HEK293 (cell line): ENCODE measurements at regions not wholly inside any gene's neighbourhood (a gene's known extent, or its start where the extent isn't known, plus 50 kb on each side); places are given as distances from the start of the nearest gene placed in this dataset.

Source experiments
- CTCF ChIA-PET: fragments of 350-600 bp; formaldehyde crosslinking; extraction: SDS; loops from one replicate; lab custom pipeline; 2021; ENCODE audit warnings: antibody characterized with exemption; lab: Yijun Ruan, JAX
- POLR2A ChIA-PET: fragments of 300-600 bp; formaldehyde crosslinking; extraction: SDS; loops from one replicate; lab custom pipeline; 2020; ENCODE audit warnings: antibody characterized with exemption, inconsistent platforms; lab: Yijun Ruan, JAX
- H3K27ac ChIP-seq: fragments of 200-500 bp; sonication (Bioruptor generic); 2 replicates; pipeline ENCODE4 v1.5.1; 2014; ENCODE audit warnings: low read depth, low read length, control low read depth, inconsistent platforms; ENCODE audit errors: extremely low read depth
- H3K36me3 ChIP-seq, 2 experiments: fragments of 200-500 bp in 1 of 2; sonication (Bioruptor generic) in 1 of 2; 1 replicate in 1 of 2; 2 replicates in 1 of 2; pipeline ENCODE4 v1.5.1; 2014 to 2017; ENCODE audit warnings: inconsistent platforms in 2 of 2, low read length in 2 of 2; ENCODE audit not compliant: control insufficient read depth in 2 of 2, insufficient read depth in 1 of 2
- H3K4me1 ChIP-seq: fragments of 200-500 bp; sonication (Bioruptor generic); 2 replicates; pipeline ENCODE4 v1.5.1; 2014; ENCODE audit warnings: mild to moderate bottlenecking, low read length, inconsistent platforms; ENCODE audit not compliant: control insufficient read depth, insufficient read depth
- H3K4me3 ChIP-seq: 2 replicates; pipeline ENCODE4 v1.5.1; 2011; ENCODE audit warnings: low read depth, mild to moderate bottlenecking, control low read depth, low read length, moderate library complexity
- H3K9me3 ChIP-seq: fragments of 200-500 bp; sonication (Bioruptor generic); 2 replicates; pipeline ENCODE4 v1.5.1; 2014; ENCODE audit warnings: low read depth, low read length, inconsistent platforms; ENCODE audit not compliant: control insufficient read depth, insufficient read depth
- HOXC10 ChIP-seq: sonication (generic); formaldehyde crosslinking; IDR thresholded peaks from 2 replicates; pipeline ENCODE4 v1.8.1; 2023; ENCODE audit warnings: mild to moderate bottlenecking, missing genetic modification reagents
- RBAK ChIP-seq: fragments of 450-650 bp; formaldehyde crosslinking; IDR thresholded peaks from 2 replicates; pipeline ENCODE4 v1.5.1; 2016; ENCODE audit warnings: missing biosample characterization, missing genetic modification characterization
- ZBTB1 ChIP-seq: fragments of 450-650 bp; formaldehyde crosslinking; IDR thresholded peaks from 2 replicates; pipeline ENCODE4 v1.5.1; 2016; ENCODE audit warnings: missing biosample characterization, missing genetic modification characterization
- ZEB2 ChIP-seq: fragments of 450-650 bp; formaldehyde crosslinking; IDR thresholded peaks from 2 replicates; pipeline ENCODE4 v1.5.1; 2016; ENCODE audit warnings: missing biosample characterization, missing genetic modification characterization
- ZFHX2 ChIP-seq: fragments of 450-650 bp; formaldehyde crosslinking; conservative IDR thresholded peaks from 2 replicates; pipeline ENCODE4 v1.5.1; 2016; ENCODE audit warnings: missing biosample characterization, missing genetic modification characterization
- ZFP37 ChIP-seq: fragments of 450-650 bp; formaldehyde crosslinking; IDR thresholded peaks from 2 replicates; pipeline ENCODE4 v1.5.1; 2016; ENCODE audit warnings: missing biosample characterization, missing genetic modification characterization
- ZNF19 ChIP-seq: fragments of 450-650 bp; formaldehyde crosslinking; IDR thresholded peaks from 2 replicates; pipeline ENCODE4; 2016; ENCODE audit warnings: missing biosample characterization, missing genetic modification characterization, low read depth
- ZNF214 ChIP-seq: fragments of 450-650 bp; formaldehyde crosslinking; IDR thresholded peaks from 2 replicates; pipeline ENCODE4 v1.5.1; 2017; ENCODE audit warnings: missing biosample characterization, mild to moderate bottlenecking, missing genetic modification characterization, borderline replicate concordance
- ZNF223 ChIP-seq: fragments of 450-650 bp; formaldehyde crosslinking; IDR thresholded peaks from 2 replicates; pipeline ENCODE4 v1.5.1; 2016; ENCODE audit warnings: missing biosample characterization, missing genetic modification characterization
- ZNF24 ChIP-seq: fragments of 450-650 bp; formaldehyde crosslinking; IDR thresholded peaks from 2 replicates; pipeline ENCODE4 v1.5.1; 2016; ENCODE audit warnings: missing biosample characterization, missing genetic modification characterization
- ZNF501 ChIP-seq: fragments of 450-650 bp; formaldehyde crosslinking; IDR thresholded peaks from 2 replicates; pipeline ENCODE4 v1.5.1; 2016; ENCODE audit warnings: missing biosample characterization, missing genetic modification characterization
- ZNF529 ChIP-seq: fragments of 450-650 bp; formaldehyde crosslinking; IDR thresholded peaks from 2 replicates; pipeline ENCODE4 v1.5.1; 2017; ENCODE audit warnings: missing genetic modification characterization, missing biosample characterization; ENCODE audit not compliant: insufficient replicate concordance
- ZNF558 ChIP-seq: fragments of 450-650 bp; formaldehyde crosslinking; IDR thresholded peaks from 2 replicates; pipeline ENCODE4 v1.5.1; 2016; ENCODE audit warnings: missing biosample characterization, missing genetic modification characterization
- ZNF561 ChIP-seq: fragments of 450-650 bp; IDR thresholded peaks from 2 replicates; pipeline ENCODE4 v1.5.1; 2018; ENCODE audit warnings: missing biosample characterization, missing genetic modification characterization, borderline replicate concordance
- ZNF654 ChIP-seq: fragments of 450-650 bp; formaldehyde crosslinking; IDR thresholded peaks from 2 replicates; pipeline ENCODE4 v1.5.1; 2016; ENCODE audit warnings: low read depth, missing biosample characterization, missing genetic modification characterization
- ZNF677 ChIP-seq: fragments of 450-650 bp; IDR thresholded peaks from 2 replicates; pipeline ENCODE4 v1.5.0; 2018; ENCODE audit warnings: missing biosample characterization, mild to moderate bottlenecking, missing genetic modification characterization, moderate library complexity
- ZNF792 ChIP-seq: fragments of 450-650 bp; formaldehyde crosslinking; IDR thresholded peaks from 2 replicates; pipeline ENCODE4 v1.5.1; 2016; ENCODE audit warnings: missing biosample characterization, missing genetic modification characterization
- ZSCAN16 ChIP-seq: fragments of 450-650 bp; formaldehyde crosslinking; IDR thresholded peaks from 2 replicates; pipeline ENCODE4 v1.5.1; 2016; ENCODE audit warnings: missing biosample characterization, missing genetic modification characterization
- TF ChIP-seq, protein P1 (sequence below): fragments of 450-650 bp; formaldehyde crosslinking; IDR thresholded peaks from 2 replicates; pipeline ENCODE4 v1.5.1; 2017; ENCODE audit warnings: missing biosample characterization, missing genetic modification characterization
- TF ChIP-seq, protein P2 (sequence below): fragments of 450-650 bp; formaldehyde crosslinking; IDR thresholded peaks from 2 replicates; pipeline ENCODE4 v1.5.1; 2016; ENCODE audit warnings: missing biosample characterization, missing genetic modification characterization
- TF ChIP-seq, protein P3 (sequence below): fragments of 450-650 bp; formaldehyde crosslinking; IDR thresholded peaks from 2 replicates; pipeline ENCODE4 v1.5.1; 2016; ENCODE audit warnings: missing biosample characterization, missing genetic modification characterization
- TF ChIP-seq, protein P4 (sequence below): fragments of 450-650 bp; formaldehyde crosslinking; IDR thresholded peaks from 2 replicates; pipeline ENCODE4 v1.5.1; 2016; ENCODE audit warnings: missing biosample characterization, missing genetic modification characterization, low read depth
- TF ChIP-seq, protein P5 (sequence below): fragments of 450-650 bp; formaldehyde crosslinking; IDR thresholded peaks from 2 replicates; pipeline ENCODE4 v1.5.1; 2016; ENCODE audit warnings: missing biosample characterization, missing genetic modification characterization

DNA sequence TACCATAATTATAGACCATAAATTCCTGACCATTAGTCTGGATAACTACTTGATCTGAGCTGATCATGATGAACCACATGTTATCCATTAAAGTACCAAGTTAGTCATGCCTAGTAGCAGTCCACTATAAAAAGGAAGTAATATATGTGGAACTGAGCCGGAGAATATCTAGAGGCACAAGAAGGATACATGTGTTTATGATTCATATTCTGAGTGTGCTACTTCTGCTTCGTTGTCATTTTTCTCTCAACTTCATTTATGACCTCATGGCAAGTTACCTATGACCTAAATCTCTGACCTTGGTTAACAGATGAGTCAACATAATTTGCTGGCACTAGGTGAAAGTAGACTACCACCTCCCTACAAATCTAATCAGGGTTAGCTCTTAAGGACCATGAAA lies 56.5 kb upstream of the ANKRD17 start:
- Histone ChIP-seq H3K27ac (no peak overlapping the region), H3K36me3 (no peaks in the 10 kb centered on the region), H3K9me3 (no peaks in the 10 kb centered on the region), H3K4me1 (no peaks in the 10 kb centered on the region), H3K4me3 (no peak overlapping the region)
- TF ChIP-seq ZFP37 (tag by site-specific recombination) (no peak), ZNF24 (tag by site-specific recombination) (no peak), ZFHX2 (tag by site-specific recombination) (no peak), ZNF792 (tag by site-specific recombination) (no peak), ZSCAN16 (tag by site-specific recombination) (no peak), ZNF214 (tag by site-specific recombination) (no peak), ZNF19 (tag by site-specific recombination) (no peak), ZNF223 (no peak)
- TF ChIP-seq, protein P1, sequence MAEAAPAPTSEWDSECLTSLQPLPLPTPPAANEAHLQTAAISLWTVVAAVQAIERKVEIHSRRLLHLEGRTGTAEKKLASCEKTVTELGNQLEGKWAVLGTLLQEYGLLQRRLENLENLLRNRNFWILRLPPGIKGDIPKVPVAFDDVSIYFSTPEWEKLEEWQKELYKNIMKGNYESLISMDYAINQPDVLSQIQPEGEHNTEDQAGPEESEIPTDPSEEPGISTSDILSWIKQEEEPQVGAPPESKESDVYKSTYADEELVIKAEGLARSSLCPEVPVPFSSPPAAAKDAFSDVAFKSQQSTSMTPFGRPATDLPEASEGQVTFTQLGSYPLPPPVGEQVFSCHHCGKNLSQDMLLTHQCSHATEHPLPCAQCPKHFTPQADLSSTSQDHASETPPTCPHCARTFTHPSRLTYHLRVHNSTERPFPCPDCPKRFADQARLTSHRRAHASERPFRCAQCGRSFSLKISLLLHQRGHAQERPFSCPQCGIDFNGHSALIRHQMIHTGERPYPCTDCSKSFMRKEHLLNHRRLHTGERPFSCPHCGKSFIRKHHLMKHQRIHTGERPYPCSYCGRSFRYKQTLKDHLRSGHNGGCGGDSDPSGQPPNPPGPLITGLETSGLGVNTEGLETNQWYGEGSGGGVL (tag by site-specific recombination), result no peak
- TF ChIP-seq, protein P2, sequence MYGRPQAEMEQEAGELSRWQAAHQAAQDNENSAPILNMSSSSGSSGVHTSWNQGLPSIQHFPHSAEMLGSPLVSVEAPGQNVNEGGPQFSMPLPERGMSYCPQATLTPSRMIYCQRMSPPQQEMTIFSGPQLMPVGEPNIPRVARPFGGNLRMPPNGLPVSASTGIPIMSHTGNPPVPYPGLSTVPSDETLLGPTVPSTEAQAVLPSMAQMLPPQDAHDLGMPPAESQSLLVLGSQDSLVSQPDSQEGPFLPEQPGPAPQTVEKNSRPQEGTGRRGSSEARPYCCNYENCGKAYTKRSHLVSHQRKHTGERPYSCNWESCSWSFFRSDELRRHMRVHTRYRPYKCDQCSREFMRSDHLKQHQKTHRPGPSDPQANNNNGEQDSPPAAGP, result no peak
- TF ChIP-seq, protein P3, sequence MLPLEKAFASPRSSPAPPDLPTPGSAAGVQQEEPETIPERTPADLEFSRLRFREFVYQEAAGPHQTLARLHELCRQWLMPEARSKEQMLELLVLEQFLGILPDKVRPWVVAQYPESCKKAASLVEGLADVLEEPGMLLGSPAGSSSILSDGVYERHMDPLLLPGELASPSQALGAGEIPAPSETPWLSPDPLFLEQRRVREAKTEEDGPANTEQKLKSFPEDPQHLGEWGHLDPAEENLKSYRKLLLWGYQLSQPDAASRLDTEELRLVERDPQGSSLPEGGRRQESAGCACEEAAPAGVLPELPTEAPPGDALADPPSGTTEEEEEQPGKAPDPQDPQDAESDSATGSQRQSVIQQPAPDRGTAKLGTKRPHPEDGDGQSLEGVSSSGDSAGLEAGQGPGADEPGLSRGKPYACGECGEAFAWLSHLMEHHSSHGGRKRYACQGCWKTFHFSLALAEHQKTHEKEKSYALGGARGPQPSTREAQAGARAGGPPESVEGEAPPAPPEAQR (tag by site-specific recombination), result no peak
- POLR2A ChIA-PET, result no interaction called here
- CTCF ChIA-PET, result interaction anchor here (1.5 kb wide), 1 partner anchor 131 kb away, joined by 4 read pairs; no protein-coding TSS in a partner anchor

DNA sequence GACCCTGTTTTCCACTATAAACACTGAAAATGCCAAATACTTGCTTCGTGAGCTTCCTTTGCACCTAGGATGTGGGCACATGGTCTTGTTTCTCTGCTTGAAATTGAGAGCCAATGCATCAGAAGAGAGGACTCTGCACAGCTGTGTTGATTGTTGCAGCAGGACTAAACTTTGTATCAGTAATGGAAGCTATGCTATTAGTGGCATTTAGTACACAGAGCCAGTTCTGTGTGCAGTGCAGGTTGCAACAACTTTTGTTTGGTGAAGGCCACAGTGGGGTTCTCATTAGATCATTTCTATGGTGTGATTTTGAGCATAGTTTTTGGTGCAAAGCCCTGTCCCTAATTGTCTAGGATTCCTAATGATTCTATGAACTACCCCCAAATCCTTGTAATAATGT lies 54.4 kb upstream of the ANKRD17 start:
- H3K27ac ChIP-seq, result no peak overlapping the region
- H3K4me1 ChIP-seq, result no peaks in the 10 kb centered on the region
- TF ChIP-seq ZNF558 (tag by site-specific recombination), result no peak
- TF ChIP-seq ZNF561 (tag by site-specific recombination), result no peak
- no peaks in the 10 kb centered on the region for H3K9me3 ChIP-seq
- no peaks in the 10 kb centered on the region for H3K36me3 ChIP-seq
- CTCF ChIA-PET, result interaction anchor here (0.6 to 1.4 kb wide), 12 partner anchors 13 to 1590 kb away, joined by 3 to 7 read pairs (median 4); partner anchors contain the start of gene ANKRD17
- POLR2A ChIA-PET, result no interaction called here
- no peak overlapping the region for H3K4me3 ChIP-seq

DNA sequence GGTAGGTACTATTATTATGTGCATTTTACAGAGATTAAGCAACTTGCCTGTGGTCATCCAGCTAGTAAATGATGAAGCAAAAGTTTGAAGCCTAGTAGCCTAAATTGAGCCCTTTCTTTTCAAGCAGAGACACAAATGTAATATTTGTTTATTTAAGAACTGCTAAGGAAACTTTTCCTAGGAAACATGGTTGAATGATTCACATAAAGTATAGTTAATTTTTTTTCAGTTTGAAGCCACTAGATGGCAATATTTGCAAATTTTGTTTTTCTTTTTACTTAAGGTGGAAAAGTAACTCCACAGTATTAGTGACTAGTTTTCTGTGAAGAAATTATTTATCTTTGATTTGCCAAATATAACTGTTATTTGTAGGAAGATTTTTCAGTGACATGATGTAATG lies 52.8 kb upstream of the ANKRD17 start:
- POLR2A ChIA-PET, result no interaction called here
- CTCF ChIA-PET, result interaction anchor here (1.1 to 1.6 kb wide), 3 partner anchors 23 to 138 kb away, joined by 3 to 6 read pairs (median 5); no protein-coding TSS in a partner anchor

DNA sequence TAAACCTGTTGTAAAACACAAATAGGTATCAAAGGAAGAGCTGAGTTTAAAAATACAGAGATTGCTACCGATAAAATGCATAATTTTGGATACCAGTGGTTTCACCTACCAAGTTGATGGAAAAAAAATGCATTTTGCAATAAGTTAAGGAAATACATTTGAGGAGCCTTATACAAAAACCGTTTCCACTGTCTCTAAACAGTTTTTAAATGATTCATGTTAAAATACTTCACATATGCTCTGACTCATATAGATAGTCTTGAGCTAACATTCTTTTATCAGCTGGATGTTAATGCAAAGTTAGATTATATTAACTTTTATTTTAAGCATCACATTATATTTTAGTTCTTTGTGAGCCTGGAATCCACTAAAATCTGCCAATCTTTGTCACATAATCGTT lies 50.6 kb upstream of the ANKRD17 start:
- ChIA-PET POLR2A (no interaction called here), CTCF (interaction anchor here (0.8 to 1.9 kb wide), 2 partner anchors 14 to 136 kb away, joined by 4 read pairs; no protein-coding TSS in a partner anchor)
- no peak overlapping the region for H3K27ac ChIP-seq
- H3K36me3 ChIP-seq, result no peaks in the 10 kb centered on the region
- no peak overlapping the region for H3K4me3 ChIP-seq
- no peaks in the 10 kb centered on the region for H3K9me3 ChIP-seq
- H3K4me1 ChIP-seq, result no peaks in the 10 kb centered on the region
- TF ChIP-seq, protein P4, sequence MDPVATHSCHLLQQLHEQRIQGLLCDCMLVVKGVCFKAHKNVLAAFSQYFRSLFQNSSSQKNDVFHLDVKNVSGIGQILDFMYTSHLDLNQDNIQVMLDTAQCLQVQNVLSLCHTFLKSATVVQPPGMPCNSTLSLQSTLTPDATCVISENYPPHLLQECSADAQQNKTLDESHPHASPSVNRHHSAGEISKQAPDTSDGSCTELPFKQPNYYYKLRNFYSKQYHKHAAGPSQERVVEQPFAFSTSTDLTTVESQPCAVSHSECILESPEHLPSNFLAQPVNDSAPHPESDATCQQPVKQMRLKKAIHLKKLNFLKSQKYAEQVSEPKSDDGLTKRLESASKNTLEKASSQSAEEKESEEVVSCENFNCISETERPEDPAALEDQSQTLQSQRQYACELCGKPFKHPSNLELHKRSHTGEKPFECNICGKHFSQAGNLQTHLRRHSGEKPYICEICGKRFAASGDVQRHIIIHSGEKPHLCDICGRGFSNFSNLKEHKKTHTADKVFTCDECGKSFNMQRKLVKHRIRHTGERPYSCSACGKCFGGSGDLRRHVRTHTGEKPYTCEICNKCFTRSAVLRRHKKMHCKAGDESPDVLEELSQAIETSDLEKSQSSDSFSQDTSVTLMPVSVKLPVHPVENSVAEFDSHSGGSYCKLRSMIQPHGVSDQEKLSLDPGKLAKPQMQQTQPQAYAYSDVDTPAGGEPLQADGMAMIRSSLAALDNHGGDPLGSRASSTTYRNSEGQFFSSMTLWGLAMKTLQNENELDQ (tag by site-specific recombination), result no peak
- TF ChIP-seq, protein P5, sequence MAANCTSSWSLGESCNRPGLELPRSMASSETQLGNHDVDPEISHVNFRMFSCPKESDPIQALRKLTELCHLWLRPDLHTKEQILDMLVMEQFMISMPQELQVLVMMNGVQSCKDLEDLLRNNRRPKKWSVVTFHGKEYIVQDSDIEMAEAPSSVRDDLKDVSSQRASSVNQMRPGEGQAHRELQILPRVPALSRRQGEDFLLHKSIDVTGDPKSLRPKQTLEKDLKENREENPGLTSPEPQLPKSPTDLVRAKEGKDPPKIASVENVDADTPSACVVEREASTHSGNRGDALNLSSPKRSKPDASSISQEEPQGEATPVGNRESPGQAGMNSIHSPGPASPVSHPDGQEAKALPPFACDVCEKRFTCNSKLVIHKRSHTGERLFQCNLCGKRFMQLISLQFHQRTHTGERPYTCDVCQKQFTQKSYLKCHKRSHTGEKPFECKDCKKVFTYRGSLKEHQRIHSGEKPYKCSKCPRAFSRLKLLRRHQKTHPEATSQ (tag by site-specific recombination), result no peak
- TF ChIP-seq ZNF529 (tag by site-specific recombination), result no peak
- no peak for TF ChIP-seq ZNF677 (tag by site-specific recombination)
- TF ChIP-seq RBAK (tag by site-specific recombination), result no peak
- TF ChIP-seq ZBTB1 (tag by site-specific recombination), result no peak
- TF ChIP-seq ZNF792 (tag by site-specific recombination), result no peak
- TF ChIP-seq ZEB2 (tag by site-specific recombination), result no peak

More for the DNA sequence above, 52.8 kb upstream of the ANKRD17 start:
- H3K27ac ChIP-seq, result no peak overlapping the region
- TF ChIP-seq ZNF654 (tag by site-specific recombination), result peak; percentile 47
- no peak for TF ChIP-seq ZNF501 (tag by site-specific recombination)
- TF ChIP-seq HOXC10, result no peak
- H3K36me3 ChIP-seq, result no peaks in the 10 kb centered on the region
- H3K9me3 ChIP-seq, result no peaks in the 10 kb centered on the region
- no peaks in the 10 kb centered on the region for H3K4me1 ChIP-seq
- no peak overlapping the region for H3K4me3 ChIP-seq
